HG03342 (cell line): ENCODE measurements at regions not wholly inside any gene's neighbourhood (a gene's known extent, or its start where the extent isn't known, plus 50 kb on each side); places are given as distances from the start of the nearest gene placed in this dataset.
"Not testable (repeated sequence)": the region's sequence is repeated elsewhere in the genome, so short reads cannot be mapped to it uniquely, and the experiment has no call there.

Experiments
- ATAC-seq: cut with Tn5 transposase; IDR thresholded peaks from one replicate; pipeline ENCODE4 v1.9.1; 2021; ENCODE audit warnings: mild to moderate bottlenecking, moderate library complexity; ENCODE audit not compliant: unreplicated experiment

DNA sequence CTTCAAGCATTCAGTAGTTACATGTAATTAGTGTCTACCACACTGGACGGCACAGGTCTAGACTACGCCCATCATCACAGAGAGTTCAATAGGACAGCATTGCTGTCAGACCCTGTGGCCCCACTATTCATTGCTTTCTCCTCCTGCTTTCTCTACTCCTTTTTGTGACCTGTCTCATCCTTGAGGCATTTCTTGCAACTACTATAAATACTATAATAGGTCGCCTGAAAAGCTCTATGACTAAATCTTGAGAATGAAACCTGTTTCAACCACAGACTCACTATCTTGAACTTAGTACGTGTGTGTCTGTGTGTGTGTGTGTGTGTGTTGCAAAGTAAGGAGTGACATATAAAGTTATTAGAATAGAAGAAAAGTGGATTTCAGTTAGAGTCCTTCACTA is 252.9 kb upstream of the KLF3 start:
- peak; percentile 51 for ATAC-seq

DNA sequence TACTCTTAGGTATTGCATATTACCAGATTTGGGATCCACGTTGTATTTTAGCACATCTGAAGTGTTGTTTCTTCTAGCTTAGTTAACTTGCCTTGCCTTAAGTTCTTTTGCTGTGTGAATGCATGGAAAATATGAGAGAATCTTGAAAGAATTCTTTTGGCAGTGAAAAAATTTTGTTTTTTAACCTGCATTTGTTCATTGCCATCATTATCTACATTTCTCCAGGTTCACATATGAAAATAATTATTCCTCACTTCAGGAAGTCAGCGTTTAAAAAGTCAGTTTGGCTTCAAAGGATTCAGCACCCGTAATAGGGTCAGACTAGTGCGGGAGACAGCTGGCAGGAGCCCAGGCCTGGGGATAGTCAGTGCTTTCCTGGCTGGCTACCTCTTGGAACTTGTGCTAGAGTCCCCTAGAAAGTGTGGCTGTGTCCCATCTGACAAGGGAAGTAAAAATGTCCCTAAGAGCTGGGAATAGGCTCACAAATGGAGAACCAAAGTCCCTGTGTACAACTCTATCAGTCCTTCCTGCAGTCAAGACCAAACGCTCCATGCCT is 251.9 kb upstream of the KLF3 start:
- ATAC-seq, result no peak

DNA sequence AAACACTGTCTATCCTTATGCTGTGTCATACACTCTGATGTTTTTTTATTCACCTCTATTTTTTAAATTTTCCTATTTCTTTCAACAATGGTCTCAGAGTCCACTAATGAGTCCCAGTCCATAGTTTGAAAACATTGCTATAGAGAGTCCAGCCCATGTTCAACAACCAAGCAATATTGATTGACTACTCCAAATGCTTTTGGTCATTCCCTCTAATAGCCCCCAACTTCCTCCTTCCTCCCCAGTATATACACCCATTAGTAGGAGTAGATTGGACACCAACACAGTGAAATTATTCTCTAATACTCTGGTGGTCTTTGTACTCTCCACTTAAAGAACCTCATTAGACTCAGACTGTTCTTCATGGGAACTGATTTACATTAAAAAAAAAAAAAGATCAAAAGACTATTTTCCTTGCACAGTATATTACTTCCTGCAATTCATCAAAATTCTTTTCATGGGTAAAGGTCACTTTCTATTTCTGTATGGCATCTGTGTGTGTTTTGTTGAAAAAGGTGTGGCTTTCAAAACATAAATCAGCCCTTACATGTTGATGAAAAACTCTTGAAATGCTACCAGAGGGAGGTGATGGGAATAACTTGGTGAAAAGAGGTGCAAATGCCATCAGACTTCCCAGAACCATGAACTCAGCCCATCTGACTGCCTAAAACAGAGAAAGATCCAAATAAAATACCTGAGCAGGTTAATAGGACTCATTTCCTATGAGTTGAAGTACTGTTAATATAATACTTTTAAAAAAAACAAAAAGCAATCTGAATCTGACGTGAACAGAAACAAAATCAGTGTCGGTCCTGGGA is 250.3 kb upstream of the KLF3 start:
- no peak for ATAC-seq

DNA sequence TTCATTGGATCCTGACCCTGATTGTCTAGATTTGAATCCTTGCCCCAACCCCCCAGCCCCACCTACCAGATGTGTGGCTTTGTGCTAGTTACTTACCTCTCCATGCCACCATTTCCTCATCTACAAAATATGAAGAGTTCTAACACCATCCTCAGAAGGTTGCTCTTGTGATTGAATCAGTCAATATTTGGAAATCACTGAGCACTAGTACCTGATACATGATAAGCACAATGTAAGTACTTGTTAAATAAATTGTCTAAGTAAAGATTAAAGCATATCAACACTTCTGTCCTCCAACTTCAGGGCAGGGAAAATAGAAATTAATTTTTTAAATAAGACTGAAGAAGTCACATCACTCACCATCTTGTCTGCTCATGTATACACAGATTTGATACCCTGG is 249.6 kb upstream of the KLF3 start:
- no peak for ATAC-seq

DNA sequence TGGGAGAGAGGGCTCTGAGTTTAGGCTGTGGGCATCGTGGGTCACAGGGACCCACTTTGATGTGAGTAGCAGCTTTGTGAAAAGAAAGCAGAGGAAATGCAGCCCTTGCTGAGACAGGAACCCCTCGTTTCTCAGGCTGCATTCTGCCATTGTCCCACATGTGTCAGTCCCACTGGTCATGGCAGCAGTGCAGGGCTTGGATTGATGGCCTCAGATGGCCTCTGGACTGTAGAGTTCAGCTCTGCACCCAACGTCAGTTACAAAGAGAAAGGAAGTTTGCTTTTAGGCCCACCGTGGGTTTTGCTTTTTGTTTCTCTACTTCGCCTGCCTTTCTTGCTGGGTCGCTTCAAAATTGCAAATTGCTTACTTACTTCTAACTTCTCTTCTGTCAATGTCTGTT is 248.3 kb upstream of the KLF3 start:
- no peak for ATAC-seq

DNA sequence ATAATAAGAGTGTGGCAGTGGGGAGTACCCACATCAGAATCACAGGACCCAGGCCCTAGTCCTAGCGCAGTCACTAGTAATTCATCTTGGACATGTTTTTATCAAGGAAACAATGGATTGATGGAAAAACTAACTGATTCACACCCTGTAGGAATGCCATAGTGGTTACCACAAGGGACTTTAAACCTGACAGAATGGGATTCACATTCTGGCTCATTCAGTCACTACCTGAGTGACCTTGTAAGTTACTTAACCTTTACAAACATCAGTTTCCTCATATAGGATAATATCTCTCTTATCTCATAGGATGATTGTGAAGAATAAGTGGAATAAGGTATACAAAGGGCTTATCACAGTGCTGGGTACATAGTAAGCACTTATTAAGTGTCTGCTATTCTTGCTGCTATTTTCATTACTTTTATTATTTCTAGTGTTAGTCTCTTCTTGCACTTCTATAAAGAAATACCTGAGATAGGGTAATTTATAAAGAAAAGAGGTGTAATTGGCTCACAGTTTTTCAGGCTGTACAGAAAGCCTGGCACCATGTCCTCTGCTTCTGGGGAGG is 247.5 kb upstream of the KLF3 start:
- ATAC-seq, result no peak

DNA sequence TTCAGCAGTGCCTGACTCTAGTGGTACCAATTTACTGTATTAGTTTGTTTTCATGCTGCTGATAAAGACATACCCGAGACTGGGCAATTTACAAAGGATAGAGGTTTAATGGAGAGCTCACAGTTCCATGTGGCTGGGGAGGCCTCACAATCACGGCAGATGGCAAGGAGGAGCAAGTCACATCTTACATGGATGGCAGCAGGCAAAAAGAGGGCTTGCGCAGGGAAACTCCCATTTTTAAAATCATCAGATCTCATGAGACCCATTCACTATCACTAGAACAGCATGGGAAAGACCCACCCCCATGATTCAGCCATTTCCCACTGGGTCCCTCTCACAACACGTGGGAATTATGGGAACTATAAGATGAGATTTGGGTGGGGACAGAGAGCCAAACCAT is 243.7 kb upstream of the KLF3 start:
- not testable (repeated sequence) for ATAC-seq

DNA sequence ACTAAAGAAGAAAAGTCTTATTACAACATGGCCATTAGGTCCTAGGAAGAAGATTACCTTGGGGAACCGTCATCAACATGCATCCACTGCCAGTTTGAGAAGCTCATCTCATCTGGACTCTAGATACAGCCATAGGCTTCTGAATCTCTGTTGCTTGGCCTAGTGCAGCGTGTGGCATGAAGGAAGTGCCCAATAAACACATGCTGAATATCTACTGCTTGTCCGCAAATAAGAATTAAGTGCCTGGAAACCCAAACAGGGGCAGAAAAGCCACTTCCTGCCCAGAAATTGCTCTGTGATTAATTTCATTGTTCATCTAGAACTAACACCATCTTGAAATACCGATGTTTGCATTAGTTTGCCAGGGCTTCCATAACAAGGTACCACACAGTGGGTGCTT is 241.1 kb upstream of the KLF3 start:
- no peak for ATAC-seq

DNA sequence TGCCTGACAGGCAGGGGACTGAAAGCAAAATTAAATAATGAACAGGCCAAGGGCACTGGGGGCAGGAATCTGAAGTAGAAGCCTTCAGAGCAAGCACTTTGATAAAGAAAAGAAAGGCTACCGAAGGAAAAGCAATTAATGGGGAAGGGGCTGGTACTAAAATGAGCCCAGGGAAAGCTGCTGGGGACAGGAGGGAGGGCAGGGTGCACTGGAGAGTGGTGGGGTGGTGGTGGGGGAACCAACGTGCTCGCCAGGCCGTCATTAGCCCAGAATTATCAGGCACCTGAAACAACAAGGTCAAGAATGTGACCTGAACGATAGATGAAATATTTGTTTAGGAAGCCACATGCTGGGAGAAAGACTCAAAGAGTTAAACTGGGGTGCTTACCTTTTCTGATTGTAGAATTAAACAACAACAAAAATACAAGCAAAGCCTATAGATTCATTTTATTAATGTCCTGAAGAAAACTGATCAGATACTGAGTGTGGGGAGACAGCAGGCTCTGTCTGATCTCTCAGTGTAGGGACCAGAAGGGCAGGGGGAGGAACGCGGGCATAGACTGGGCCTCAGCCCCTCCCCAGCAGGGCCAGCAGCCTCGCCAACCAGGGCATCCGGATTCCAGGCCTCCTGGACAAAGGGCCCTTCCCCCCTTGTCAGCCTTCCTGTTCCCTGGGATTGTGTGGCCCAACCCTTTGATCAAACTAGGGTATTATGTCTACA is 239.7 kb upstream of the KLF3 start:
- ATAC-seq, result no peak

DNA sequence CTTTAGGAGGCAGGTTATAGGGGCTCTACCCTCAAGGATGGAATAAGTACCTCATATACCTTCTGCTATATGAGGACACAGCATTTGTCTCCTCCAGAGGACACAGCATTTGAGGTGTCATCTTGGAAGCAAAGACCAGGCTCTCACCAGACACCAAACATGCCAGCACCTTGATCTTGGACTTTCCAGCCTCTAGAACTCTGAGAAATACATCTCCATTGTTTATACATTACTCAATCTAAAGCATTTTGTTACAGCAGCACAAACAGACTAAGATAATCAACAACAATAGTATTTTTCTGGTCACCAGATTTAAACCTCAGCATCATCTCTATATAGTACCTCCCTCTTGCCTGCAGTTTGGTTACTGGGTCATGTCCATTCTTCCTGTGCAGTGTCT is 237.5 kb upstream of the KLF3 start:
- no peak for ATAC-seq

DNA sequence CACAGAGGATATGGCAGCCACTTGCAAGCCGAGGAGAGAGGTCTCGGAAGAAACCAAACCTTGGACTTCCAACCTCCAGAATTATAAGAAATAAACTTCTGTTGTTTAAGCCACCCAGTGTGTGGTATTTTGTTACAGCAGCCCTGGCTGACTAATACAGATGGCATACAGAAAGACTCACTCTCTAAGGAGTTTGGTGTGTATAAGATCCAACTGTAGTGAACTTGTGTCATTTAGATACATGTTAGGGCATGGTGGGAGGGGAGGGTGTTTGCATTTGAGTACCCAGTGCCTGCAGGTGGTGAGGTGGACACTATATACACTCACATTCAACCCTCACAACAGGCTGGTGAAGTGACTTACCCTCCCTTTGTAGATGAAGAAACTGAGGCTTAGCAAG is 233.2 kb upstream of the KLF3 start:
- no peak for ATAC-seq

DNA sequence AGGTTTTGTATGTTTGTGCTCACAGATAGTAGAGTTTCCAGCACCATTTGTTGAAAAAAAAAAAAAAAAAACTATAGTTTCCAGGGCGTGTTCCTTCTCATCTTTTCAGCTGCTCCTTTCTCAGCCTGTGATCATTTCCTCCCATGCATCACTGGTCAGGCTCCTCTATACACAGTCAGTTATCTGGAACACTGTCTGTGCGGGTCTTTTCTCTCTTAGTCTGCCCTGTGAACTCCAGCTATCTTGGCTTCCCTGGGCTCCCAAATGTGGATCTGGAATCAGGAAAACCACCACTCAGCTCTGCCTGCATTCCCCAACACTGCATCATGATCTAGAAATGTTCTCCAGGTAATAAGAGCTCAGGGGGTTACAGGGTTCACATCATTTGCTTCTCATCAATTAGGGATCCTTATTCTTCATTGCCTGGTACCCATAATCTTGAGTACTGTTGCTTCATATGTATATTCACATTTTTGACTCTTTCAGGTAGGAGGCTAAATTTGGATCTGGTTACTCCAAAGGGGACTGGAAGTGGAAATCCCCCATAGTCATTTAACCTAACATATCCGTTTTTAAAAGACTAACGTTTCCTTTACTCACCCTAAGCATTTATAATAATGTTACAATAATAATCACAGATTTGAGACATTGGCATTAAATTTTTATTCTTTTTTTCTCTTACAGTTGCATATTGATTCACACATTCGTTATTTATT is 221.8 kb upstream of the KLF3 start:
- ATAC-seq, result no peak

DNA sequence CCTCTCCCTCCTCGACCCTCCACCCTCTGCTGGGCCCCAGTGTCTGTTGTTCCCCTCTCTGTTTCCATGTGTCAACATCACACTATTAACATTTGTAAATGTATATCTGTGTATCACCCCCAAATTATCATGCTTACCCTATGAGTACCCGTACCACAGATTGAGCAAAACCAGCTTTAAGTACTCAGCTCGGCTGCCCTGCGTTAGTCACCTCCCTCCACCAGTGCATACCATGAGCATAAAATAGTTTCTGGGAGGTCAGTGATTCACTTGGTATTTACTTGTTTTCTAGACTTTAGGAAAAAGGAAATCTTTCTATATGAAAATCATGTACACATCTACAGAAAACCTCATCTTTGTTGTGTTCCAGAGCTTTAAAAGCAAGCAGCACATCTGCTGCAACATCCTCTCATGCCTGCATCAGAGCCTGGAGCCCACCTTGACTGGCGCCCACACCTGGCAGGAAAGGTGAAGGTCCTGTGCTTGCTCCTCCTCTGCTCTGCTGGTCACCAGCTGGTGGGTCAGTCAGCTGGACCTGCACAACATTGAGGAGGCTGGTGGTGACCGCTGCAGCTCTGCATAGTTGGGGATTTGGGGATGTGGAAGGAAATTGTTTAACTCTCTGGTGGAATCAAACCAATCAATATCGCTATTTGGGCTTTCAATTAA is 214.4 kb upstream of the KLF3 start:
- ATAC-seq, result no peak

DNA sequence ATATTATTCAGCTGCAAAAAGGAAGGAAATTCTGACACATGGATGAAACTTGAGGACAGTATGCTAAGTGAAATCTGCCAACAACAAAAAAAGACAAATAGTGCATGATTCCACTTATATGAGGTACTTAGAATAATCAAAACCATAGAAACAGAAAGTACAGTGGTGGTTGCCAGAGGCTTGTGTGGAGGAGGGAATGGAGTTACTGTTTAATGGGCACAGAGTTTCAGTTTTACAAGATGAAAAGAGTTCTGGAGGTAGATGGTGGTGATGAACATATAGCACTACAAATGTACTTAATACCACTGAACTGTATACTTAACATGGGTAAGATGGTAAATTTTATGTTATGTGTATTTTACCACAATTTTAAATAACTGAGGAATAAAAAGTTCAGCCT is 212.0 kb upstream of the KLF3 start:
- no peak for ATAC-seq

DNA sequence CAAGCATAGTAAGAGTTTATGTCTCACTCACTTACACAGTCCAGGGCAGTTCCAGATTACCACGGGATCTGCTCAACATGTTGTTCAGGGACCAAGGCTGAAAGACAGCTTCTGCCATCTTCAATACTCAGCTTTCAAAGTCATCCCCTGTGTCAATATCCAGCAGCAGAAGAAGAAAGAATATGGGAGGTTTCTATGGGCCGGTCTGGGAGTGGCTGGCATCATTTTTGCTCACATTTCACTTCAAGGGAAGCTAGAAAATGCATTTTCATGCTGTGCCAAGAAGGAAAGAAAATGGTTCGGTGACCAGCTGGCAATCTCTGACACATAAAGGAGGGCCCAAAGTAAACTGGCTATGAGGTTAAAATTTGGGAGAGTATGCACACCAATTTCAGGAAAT is 211.5 kb upstream of the KLF3 start:
- ATAC-seq, result no peak

DNA sequence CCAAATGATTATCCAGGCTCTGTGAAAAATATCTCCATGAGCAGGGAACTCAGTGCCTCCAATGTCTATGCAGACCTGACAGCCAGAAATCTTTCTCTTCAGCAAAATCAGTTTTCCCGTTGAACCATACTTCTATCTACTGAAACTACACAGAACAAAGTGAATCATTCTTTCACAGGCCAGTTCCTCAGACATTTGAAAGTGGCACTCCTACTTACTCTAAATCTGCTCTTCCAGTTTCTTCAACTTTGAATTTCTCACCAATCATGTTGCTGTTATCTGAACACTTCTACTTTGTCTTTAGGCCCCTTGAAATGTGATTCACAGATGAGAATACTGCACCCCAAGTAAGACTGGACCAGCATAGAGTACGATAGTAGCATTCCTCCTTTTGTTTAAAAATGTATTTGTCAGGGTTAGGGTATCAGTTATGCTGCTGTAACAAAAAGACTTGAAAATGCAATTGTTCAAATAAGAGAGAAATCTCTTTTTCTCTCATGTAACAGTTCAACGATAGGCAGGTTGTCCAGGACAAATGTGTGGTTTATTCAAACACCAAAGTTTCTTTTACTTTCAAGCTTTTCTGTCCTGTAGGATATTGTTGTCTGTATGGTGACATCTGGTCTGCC is 210.6 kb upstream of the KLF3 start:
- no peak for ATAC-seq

DNA sequence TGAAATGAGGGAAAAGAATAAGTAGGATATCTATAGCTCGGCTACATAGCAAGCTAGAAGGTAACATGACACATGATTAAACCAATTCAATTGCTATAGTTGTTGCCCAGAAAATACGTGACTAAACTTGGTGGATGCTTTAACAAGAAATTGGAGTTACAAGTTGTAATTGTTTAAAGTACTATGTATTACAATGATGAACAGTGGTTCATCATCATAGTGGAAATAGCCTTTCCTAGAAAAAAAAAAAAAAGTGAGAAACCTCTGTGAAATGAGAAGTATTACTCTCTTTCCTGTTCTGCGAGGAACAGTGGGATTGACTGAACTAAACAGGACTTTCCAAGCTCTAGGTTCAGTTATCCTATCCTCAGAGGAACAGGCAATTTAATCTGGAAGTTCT is 209.7 kb upstream of the KLF3 start:
- no peak for ATAC-seq

DNA sequence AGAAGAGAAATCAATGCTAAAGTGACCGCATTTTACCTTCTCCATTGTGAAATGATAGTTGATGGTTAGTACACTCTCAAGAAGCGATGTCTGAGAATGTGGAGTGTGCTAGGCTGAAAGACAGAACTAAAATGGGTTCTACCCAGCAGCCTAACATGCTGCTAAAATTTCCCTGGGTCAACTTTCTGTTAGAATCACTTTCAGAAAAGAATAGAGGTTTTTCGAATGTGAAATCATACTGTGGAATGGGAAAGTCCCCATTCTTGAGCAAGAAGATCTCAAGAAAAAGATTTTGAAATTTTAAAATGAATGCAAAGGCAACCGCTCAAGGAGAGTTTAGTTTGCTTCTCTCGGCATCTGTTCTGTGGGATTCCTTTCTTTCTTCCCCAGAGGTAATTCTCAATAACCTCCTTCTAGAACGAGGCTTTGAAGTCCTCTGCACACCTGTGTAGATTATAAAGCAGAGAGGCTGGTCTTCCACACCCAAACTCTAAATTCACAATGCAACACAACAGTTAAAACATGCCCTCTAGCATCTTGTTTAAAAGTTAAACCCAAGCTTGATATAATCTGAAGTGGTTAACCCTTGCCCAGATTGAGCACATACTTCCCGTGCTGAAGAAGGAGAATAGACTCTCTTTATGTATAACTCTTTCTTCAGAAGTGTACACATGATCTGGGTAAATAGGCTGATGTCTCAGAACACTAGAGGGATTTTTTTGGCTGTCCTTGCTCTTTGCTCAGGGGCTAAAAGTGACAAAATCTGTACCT is 208.7 kb upstream of the KLF3 start:
- ATAC-seq, result peak; percentile 70

DNA sequence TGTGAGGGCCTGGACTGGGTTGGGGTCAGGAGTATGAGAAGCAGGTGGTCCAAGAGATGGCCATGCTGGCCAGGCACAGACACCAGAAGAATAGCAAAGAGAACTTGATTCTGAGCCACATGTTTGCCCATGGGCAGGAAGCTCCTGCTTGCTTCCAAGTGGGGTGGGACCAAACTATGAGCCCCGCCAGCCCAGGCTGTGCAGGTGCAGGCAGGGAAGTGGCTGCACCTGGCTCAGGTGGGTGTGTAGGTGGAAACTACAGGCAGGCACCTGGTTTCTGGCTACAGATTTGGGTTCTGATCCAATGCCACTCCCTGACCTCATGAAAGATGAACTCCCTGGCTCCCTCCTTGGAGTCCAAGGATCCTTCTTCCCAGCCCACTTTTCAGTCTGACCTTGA is 207.9 kb upstream of the KLF3 start:
- no peak for ATAC-seq

DNA sequence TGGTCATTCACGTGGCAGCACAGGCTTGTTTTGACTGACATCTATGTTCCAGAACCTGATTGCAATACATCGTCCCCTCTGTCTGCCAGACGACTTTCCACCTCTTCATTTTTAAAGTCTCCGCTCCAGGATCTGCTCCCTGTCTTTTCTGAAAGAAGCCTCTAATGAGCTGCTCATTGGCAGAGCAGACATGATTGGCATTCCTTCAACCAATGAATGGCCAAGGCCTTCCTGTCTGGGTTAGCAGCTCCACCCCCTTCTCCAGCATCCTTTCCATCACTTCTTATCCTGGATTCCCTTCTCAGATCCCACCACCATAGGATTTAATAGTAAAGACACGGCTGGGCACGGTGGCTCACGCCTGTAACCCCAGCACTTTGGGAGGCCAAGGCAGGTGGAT is 202.7 kb upstream of the KLF3 start:
- no peak for ATAC-seq
